ENCODE measurements at regions not wholly inside any gene's neighbourhood (a gene's known extent, or its start where the extent isn't known, plus 50 kb on each side); places are given as distances from the start of the nearest gene placed in this dataset.

GRCh38 chr2:129754831-129755230 is 224.6 kb upstream of the RAB6C start:
- Histone ChIP-seq H3K79me2 (ENCODE audit: low read depth) (no peaks in the 10 kb centered on the region), H3K9me3 (ENCODE audit: insufficient read depth, low read depth) (no peaks in the 10 kb centered on the region), H3K36me3 (ENCODE audit: low read depth) (no peaks in the 10 kb centered on the region), H3K9me2 (ENCODE audit: insufficient read depth) (no peaks in the 10 kb centered on the region), H3K4me2 (no peak overlapping the region), H3K4me3 (no peak overlapping the region), H2AFZ (no peak overlapping the region), H3K27ac (no peak overlapping the region), H3F3A (ENCODE audit: insufficient read depth, low read depth) (no peaks in the 10 kb centered on the region), H4K20me1 (ENCODE audit: insufficient read depth) (no peaks in the 10 kb centered on the region), H3K4me1 (replicated peaks; ENCODE audit: insufficient read depth) (no peaks in the 10 kb centered on the region), H3K27me3 (ENCODE audit: insufficient read depth, low read depth) (peaks cover 60% of the 10 kb centered on the region)
- intact Hi-C loops (cut with micrococcal nuclease; ENCODE audit: unreplicated experiment), result no loop called here
- DNase-seq, result no peak
- no peak for TF ChIP-seq EZH2 (IDR thresholded peaks at IDR 0.05; ENCODE audit: low read depth)
- TF ChIP-seq, protein P1, sequence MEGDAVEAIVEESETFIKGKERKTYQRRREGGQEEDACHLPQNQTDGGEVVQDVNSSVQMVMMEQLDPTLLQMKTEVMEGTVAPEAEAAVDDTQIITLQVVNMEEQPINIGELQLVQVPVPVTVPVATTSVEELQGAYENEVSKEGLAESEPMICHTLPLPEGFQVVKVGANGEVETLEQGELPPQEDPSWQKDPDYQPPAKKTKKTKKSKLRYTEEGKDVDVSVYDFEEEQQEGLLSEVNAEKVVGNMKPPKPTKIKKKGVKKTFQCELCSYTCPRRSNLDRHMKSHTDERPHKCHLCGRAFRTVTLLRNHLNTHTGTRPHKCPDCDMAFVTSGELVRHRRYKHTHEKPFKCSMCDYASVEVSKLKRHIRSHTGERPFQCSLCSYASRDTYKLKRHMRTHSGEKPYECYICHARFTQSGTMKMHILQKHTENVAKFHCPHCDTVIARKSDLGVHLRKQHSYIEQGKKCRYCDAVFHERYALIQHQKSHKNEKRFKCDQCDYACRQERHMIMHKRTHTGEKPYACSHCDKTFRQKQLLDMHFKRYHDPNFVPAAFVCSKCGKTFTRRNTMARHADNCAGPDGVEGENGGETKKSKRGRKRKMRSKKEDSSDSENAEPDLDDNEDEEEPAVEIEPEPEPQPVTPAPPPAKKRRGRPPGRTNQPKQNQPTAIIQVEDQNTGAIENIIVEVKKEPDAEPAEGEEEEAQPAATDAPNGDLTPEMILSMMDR (conservative IDR thresholded peaks at IDR 0.05), result no peak
- POLR2A ChIA-PET (ENCODE audit: unreplicated experiment), result no interaction called here
- CTCF ChIA-PET, result no interaction called here
- no TSS peak for BruUV-seq (replicated peaks)

GRCh38 chr2:129755786-129756185 is 223.7 kb upstream of the RAB6C start:
- Histone ChIP-seq H3K36me3 (ENCODE audit: low read depth) (no peaks in the 10 kb centered on the region), H3K4me3 (no peak overlapping the region), H3K9me2 (ENCODE audit: insufficient read depth) (no peaks in the 10 kb centered on the region), H3K27me3 (ENCODE audit: insufficient read depth, low read depth) (peaks cover 63% of the 10 kb centered on the region), H3K9me3 (ENCODE audit: insufficient read depth, low read depth) (no peaks in the 10 kb centered on the region), H3K4me2 (no peak overlapping the region), H3K27ac (no peak overlapping the region), H3F3A (ENCODE audit: insufficient read depth, low read depth) (no peaks in the 10 kb centered on the region), H3K4me1 (replicated peaks; ENCODE audit: insufficient read depth) (no peaks in the 10 kb centered on the region), H3K79me2 (ENCODE audit: low read depth) (no peaks in the 10 kb centered on the region), H4K20me1 (ENCODE audit: insufficient read depth) (no peaks in the 10 kb centered on the region), H2AFZ (no peak overlapping the region)
- intact Hi-C loops (cut with micrococcal nuclease; ENCODE audit: unreplicated experiment), result no loop called here
- TF ChIP-seq, protein P1 (conservative IDR thresholded peaks at IDR 0.05), result no peak
- no peak for TF ChIP-seq EZH2 (IDR thresholded peaks at IDR 0.05; ENCODE audit: low read depth)
- no peak for DNase-seq
- POLR2A ChIA-PET (ENCODE audit: unreplicated experiment), result no interaction called here
- BruUV-seq (replicated peaks), result no TSS peak
- CTCF ChIA-PET, result no interaction called here

GRCh38 chr2:129756276-129756675 is 223.2 kb upstream of the RAB6C start:
- Histone ChIP-seq H3K9me3 (ENCODE audit: insufficient read depth, low read depth) (no peaks in the 10 kb centered on the region), H3K9me2 (ENCODE audit: insufficient read depth) (no peaks in the 10 kb centered on the region), H3K4me2 (no peak overlapping the region), H3K36me3 (ENCODE audit: low read depth) (no peaks in the 10 kb centered on the region), H3K79me2 (ENCODE audit: low read depth) (no peaks in the 10 kb centered on the region), H3K27me3 (ENCODE audit: insufficient read depth, low read depth) (peaks cover 64% of the 10 kb centered on the region), H3K4me1 (replicated peaks; ENCODE audit: insufficient read depth) (no peaks in the 10 kb centered on the region), H3F3A (ENCODE audit: insufficient read depth, low read depth) (no peaks in the 10 kb centered on the region), H2AFZ (no peak overlapping the region), H4K20me1 (ENCODE audit: insufficient read depth) (no peaks in the 10 kb centered on the region), H3K4me3 (no peak overlapping the region), H3K27ac (no peak overlapping the region)
- no peak for DNase-seq
- BruUV-seq (replicated peaks), result no TSS peak
- no peak for TF ChIP-seq EZH2 (IDR thresholded peaks at IDR 0.05; ENCODE audit: low read depth)
- TF ChIP-seq, protein P1 (conservative IDR thresholded peaks at IDR 0.05), result no peak
- CTCF ChIA-PET, result no interaction called here
- intact Hi-C loops (cut with micrococcal nuclease; ENCODE audit: unreplicated experiment), result no loop called here
- POLR2A ChIA-PET (ENCODE audit: unreplicated experiment), result no interaction called here
